Esophagus (tissue), 2 donors: ENCODE measurements at regions not wholly inside any gene's neighbourhood (a gene's known extent, or its start where the extent isn't known, plus 50 kb on each side); places are given as distances from the start of the nearest gene placed in this dataset.

Experiments used
- H3K27ac ChIP-seq, 2 donors: one replicate each; pipeline ENCODE4 v1.5.1; 2013; ENCODE audit warnings: low read depth in 2 of 2, mild to moderate bottlenecking in 2 of 2, inconsistent platforms in 1 of 2, low read length in 1 of 2, moderate library complexity in 1 of 2
- H3K27me3 ChIP-seq, 2 donors: one replicate each; pipeline ENCODE4 v1.6.1; 2013; ENCODE audit warnings: low read length in 2 of 2, control low read depth in 1 of 2, mild to moderate bottlenecking in 1 of 2; ENCODE audit not compliant: insufficient read depth in 2 of 2, control insufficient read depth in 1 of 2
- H3K36me3 ChIP-seq, 2 donors: one replicate each; pipeline ENCODE4 v1.6.1; 2013; ENCODE audit warnings: low read length in 1 of 2; ENCODE audit not compliant: control insufficient read depth in 2 of 2, insufficient read depth in 2 of 2
- H3K4me1 ChIP-seq, 2 donors: one replicate each; pipeline ENCODE4 v1.6.1; 2013; ENCODE audit warnings: low read length in 1 of 2; ENCODE audit not compliant: control insufficient read depth in 2 of 2, insufficient read depth in 2 of 2
- H3K4me3 ChIP-seq, 2 donors: one replicate each; pipeline ENCODE4 v1.5.1; 2013; ENCODE audit warnings: low read length in 2 of 2, mild to moderate bottlenecking in 2 of 2, low read depth in 1 of 2, moderate library complexity in 1 of 2
- H3K9me3 ChIP-seq, 2 donors: one replicate each; pipeline ENCODE4 v1.6.1; 2013; ENCODE audit warnings: mild to moderate bottlenecking in 2 of 2, low read depth in 1 of 2, low read length in 1 of 2, moderate library complexity in 1 of 2; ENCODE audit not compliant: control insufficient read depth in 2 of 2, insufficient read depth in 1 of 2
- WGBS, 2 donors: extraction: QIAGEN DNeasy Blood & Tissue Kit; methylation state at CpG; one replicate each; pipeline ENCODE4 v1.1.7; 2013; 5-methylcytosine and 5-hydroxymethylcytosine counted together
- donor health status: healthy with polysubstance abuse.
- donor health status: Bipolar disorder and iron deficiency.

DNA sequence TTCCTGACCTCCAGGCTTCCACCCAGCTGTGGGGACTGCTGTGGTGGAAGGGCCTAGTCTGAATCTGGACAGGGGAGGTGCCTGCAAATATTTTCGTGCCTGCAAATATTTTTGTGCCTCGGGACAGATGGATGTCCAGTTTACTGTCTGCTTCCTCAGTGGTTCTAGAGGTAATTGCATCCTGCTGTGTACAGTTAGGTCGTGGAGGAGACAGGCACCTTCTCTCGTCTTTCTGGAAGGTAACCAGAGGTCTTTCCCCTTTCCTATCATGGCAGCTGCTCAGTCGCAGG lies 53.8 kb upstream of the TINAGL1 start:
- 63 to 75% methylated on average over 5 of the region's 5 CpGs for whole genome bisulfite sequencing, 2 donors
- H3K9me3 ChIP-seq, result no peaks in the 10 kb centered on the region
- peaks cover 0 to 2% of the 10 kb centered on the region in 2 donors for H3K4me1 ChIP-seq
- no peaks in the 10 kb centered on the region for H3K27me3 ChIP-seq
- no peak overlapping the region for H3K27ac ChIP-seq
- no peak overlapping the region for H3K4me3 ChIP-seq
- H3K36me3 ChIP-seq, result no peaks in the 10 kb centered on the region

DNA sequence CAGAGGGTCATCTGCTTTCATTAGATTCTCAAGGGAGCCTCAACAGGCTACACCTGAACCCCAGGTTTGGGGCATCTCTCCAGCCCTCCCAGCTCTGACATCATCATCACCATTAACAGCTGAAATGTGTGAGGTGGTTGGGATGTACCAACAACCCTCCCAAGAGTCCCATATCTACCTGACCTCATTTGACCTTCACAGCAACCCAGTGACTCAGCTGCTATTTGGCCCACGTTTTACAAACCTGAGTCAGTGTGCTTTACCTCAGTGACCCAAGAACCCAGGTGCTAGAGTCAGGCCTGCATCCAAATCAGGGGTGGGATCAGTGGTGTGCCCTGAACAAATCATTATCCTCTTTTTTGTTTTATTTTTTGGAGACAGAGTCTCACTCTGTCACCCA lies 53.3 kb upstream of the TINAGL1 start:
- H3K36me3 ChIP-seq, result no peaks in the 10 kb centered on the region
- H3K4me1 ChIP-seq, result peaks cover 0 to 2% of the 10 kb centered on the region in 2 donors
- H3K27me3 ChIP-seq, result no peaks in the 10 kb centered on the region
- peak overlapping the region in 1 of 2 donors; percentile 53 for H3K27ac ChIP-seq
- H3K4me3 ChIP-seq, result no peak overlapping the region
- WGBS, 2 donors, result 20 to 21% methylated on average over 1 of the region's 1 CpG
- H3K9me3 ChIP-seq, result no peaks in the 10 kb centered on the region

DNA sequence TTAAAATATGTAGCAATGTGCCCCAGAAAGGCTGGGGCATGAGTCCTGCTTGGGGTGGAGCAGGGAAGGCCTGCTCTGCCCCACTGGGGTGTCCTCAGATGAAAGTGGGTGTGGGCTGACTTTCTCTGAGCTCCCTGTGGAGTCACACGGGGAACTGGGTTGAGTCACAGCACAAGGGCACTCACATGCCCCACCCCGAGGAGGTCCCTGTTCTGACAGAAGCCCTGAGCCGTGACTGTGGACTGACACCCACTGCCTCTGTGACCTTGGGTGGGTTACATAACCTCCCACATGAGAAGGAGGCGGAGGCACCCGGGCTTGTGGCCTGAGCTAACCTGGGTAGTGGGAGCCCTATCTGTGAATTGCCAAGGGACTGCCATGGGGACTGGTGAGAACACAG lies 52.5 kb upstream of the TINAGL1 start:
- WGBS, 2 donors, result 51 to 53% methylated on average over 5 of the region's 5 CpGs
- H3K4me3 ChIP-seq, result no peak overlapping the region
- H3K9me3 ChIP-seq, result no peaks in the 10 kb centered on the region
- H3K4me1 ChIP-seq, result peaks cover 0 to 2% of the 10 kb centered on the region in 2 donors
- no peaks in the 10 kb centered on the region for H3K36me3 ChIP-seq
- H3K27ac ChIP-seq, result peak overlapping the region; percentile 40 to 79
- peaks cover 0 to 2% of the 10 kb centered on the region in 2 donors for H3K27me3 ChIP-seq

- H3K4me3 ChIP-seq, result no peak overlapping the region
- H3K27ac ChIP-seq, result peak overlapping the region; percentile 40 to 79
- peaks cover 0 to 2% of the 10 kb centered on the region in 2 donors for H3K27me3 ChIP-seq
- H3K4me1 ChIP-seq, result peaks cover 0 to 2% of the 10 kb centered on the region in 2 donors
- 82 to 86% methylated on average over 15 of the region's 15 CpGs for WGBS, 2 donors
- H3K9me3 ChIP-seq, result no peaks in the 10 kb centered on the region
- H3K36me3 ChIP-seq, result no peaks in the 10 kb centered on the region
Measured at GRCh38 chr1:31524186-31524901, 52.0 kb upstream of the TINAGL1 start.
